Aorta (tissue), 5 donors: ENCODE measurements at regions not wholly inside any gene's neighbourhood (a gene's known extent, or its start where the extent isn't known, plus 50 kb on each side); places are given as distances from the start of the nearest gene placed in this dataset.
A peak's percentile ranks its signal among the peaks of the same experiment; 100 is the strongest.

ENCODE experiments used
- ATAC-seq: fragments of 200-7000 bp; cut with Tn5 transposase; one replicate; pipeline ENCODE4 v1.9.1; 2022; ENCODE audit warnings: moderate library complexity; ENCODE audit not compliant: low FRiP score
- DNase-seq, 2 donors: peaks; one replicate each; pipeline ENCODE4 v3.0.0-alpha.2; 2020
- H3K27ac ChIP-seq, 2 donors: one replicate each; pipeline ENCODE4 v1.5.1; 2013; ENCODE audit warnings: low read length in 2 of 2, mild to moderate bottlenecking in 2 of 2, moderate library complexity in 2 of 2, control low read depth in 1 of 2, inconsistent platforms in 1 of 2, low read depth in 1 of 2
- H3K27me3 ChIP-seq, 2 donors: one replicate each; pipeline ENCODE4 v1.6.1; 2013; ENCODE audit warnings: control low read depth in 1 of 2, low read length in 1 of 2, mild to moderate bottlenecking in 1 of 2, moderate library complexity in 1 of 2; ENCODE audit not compliant: insufficient read depth in 2 of 2, control insufficient read depth in 1 of 2
- H3K36me3 ChIP-seq, 2 donors: one replicate each; pipeline ENCODE4 v1.6.1; 2013; ENCODE audit warnings: control low read depth in 1 of 2, low read length in 1 of 2, mild to moderate bottlenecking in 1 of 2; ENCODE audit not compliant: insufficient read depth in 2 of 2, control insufficient read depth in 1 of 2
- H3K4me1 ChIP-seq, 2 donors: one replicate each; pipeline ENCODE4 v1.6.1; 2013; ENCODE audit warnings: low read length in 2 of 2, control low read depth in 1 of 2, mild to moderate bottlenecking in 1 of 2, moderate library complexity in 1 of 2; ENCODE audit not compliant: insufficient read depth in 2 of 2, control insufficient read depth in 1 of 2
- H3K4me3 ChIP-seq, 2 donors: one replicate each; pipeline ENCODE4 v1.5.1; 2013; ENCODE audit warnings: low read length in 2 of 2, control low read depth in 1 of 2, mild to moderate bottlenecking in 1 of 2
- H3K9me3 ChIP-seq: one replicate; pipeline ENCODE4 v1.6.1; 2013; ENCODE audit warnings: mild to moderate bottlenecking, low read length; ENCODE audit not compliant: control insufficient read depth
- WGBS, 2 donors: extraction: QIAGEN DNeasy Blood & Tissue Kit; methylation state at CpG; one replicate each; pipeline ENCODE4 v1.1.7; 2013; 5-methylcytosine and 5-hydroxymethylcytosine counted together
- intact Hi-C, 2 donors: fragments of 100-400 bp; cut with DNase I; formaldehyde crosslinking; loops; one replicate each; pipeline versions ENCODE4 v1.14.2 to v1.15.0; 2022
- donor health status: healthy with polysubstance abuse.
- donor health status: Bipolar disorder and iron deficiency.
- donor health status: DM: no; HTN: no; CAD: no.
- donor health status: DM: no; HTN: no; CAD: no.
- donor health status: DM: yes; HTN: yes; CAD: no.

- Histone ChIP-seq H3K9me3 (peaks cover 2% of the 10 kb centered on the region), H3K27ac (no peak overlapping the region), H3K27me3 (no peaks in the 10 kb centered on the region), H3K36me3 (peaks cover 4% of the 10 kb centered on the region in 2 donors), H3K4me3 (no peak overlapping the region), H3K4me1 (peaks cover 0 to under 1% of the 10 kb centered on the region in 2 donors)
- no peak for DNase-seq
- ATAC-seq = no peak
- intact Hi-C loops = no loop called here
Measured at GRCh38 chr3:124306665-124307064, 314.7 kb upstream of the ROPN1 start.

GRCh38 chr3:124313621-124314020 lies 321.7 kb upstream of the ROPN1 start:
- peaks cover 3% of the 10 kb centered on the region in 2 donors for H3K4me1 ChIP-seq
- H3K4me3 ChIP-seq = no peak overlapping the region
- no peak for ATAC-seq
- H3K27me3 ChIP-seq = no peaks in the 10 kb centered on the region
- 96% methylated on average over 3 of the region's 3 CpGs for WGBS, 2 donors
- intact Hi-C loops = no loop called here
- H3K27ac ChIP-seq = no peak overlapping the region
- peaks cover 0 to 6% of the 10 kb centered on the region in 2 donors for H3K36me3 ChIP-seq
- H3K9me3 ChIP-seq = no peaks in the 10 kb centered on the region
- no peak for DNase-seq

- no peaks in the 10 kb centered on the region for H3K9me3 ChIP-seq
- H3K36me3 ChIP-seq = peaks cover 0 to 6% of the 10 kb centered on the region in 2 donors
- no peaks in the 10 kb centered on the region for H3K27me3 ChIP-seq
- H3K4me3 ChIP-seq = no peak overlapping the region
- intact Hi-C loops = no loop called here
- DNase-seq = peak in 1 of 2 donors; percentile 73
- peak; percentile 77 for ATAC-seq
- peaks cover 3% of the 10 kb centered on the region in 2 donors for H3K4me1 ChIP-seq
- 62 to 63% methylated on average over 9 of the region's 9 CpGs for WGBS, 2 donors
- H3K27ac ChIP-seq = peak overlapping the region in 1 of 2 donors; percentile 52
Measured at GRCh38 chr3:124315215-124316033, 323.5 kb upstream of the ROPN1 start.

- Histone ChIP-seq H3K4me1 (peaks cover 3% of the 10 kb centered on the region in 2 donors), H3K27me3 (no peaks in the 10 kb centered on the region), H3K36me3 (peaks cover 0 to 6% of the 10 kb centered on the region in 2 donors), H3K4me3 (no peak overlapping the region), H3K27ac (no peak overlapping the region), H3K9me3 (no peaks in the 10 kb centered on the region)
- ATAC-seq = no peak
- DNase-seq = no peak
- WGBS, 2 donors = 90 to 91% methylated on average over 5 of the region's 5 CpGs
- intact Hi-C loops = no loop called here
Measured at GRCh38 chr3:124316034-124316287, 324.0 kb upstream of the ROPN1 start.

GRCh38 chr3:124318014-124318413 lies 326.1 kb upstream of the ROPN1 start:
- 37 to 40% methylated on average over 3 of the region's 3 CpGs for WGBS, 2 donors
- Histone ChIP-seq H3K36me3 (peaks cover 0 to 6% of the 10 kb centered on the region in 2 donors), H3K27me3 (no peaks in the 10 kb centered on the region), H3K4me1 (peaks cover 3% of the 10 kb centered on the region in 2 donors), H3K4me3 (no peak overlapping the region), H3K27ac (peak overlapping the region; percentile 4 to 9), H3K9me3 (no peaks in the 10 kb centered on the region)
- intact Hi-C loops = no loop called here
- DNase-seq (no peak), ATAC-seq (no peak)

- intact Hi-C loops = no loop called here
- H3K4me3 ChIP-seq = no peak overlapping the region
- no peaks in the 10 kb centered on the region for H3K27me3 ChIP-seq
- DNase-seq = no peak
- WGBS, 2 donors = 59% methylated on average over 3 of the region's 3 CpGs
- peaks cover 0 to 4% of the 10 kb centered on the region in 2 donors for H3K4me1 ChIP-seq
- H3K36me3 ChIP-seq = no peaks in the 10 kb centered on the region
- H3K9me3 ChIP-seq = no peaks in the 10 kb centered on the region
- ATAC-seq = no peak
- H3K27ac ChIP-seq = no peak overlapping the region
Measured at GRCh38 chr3:124318656-124319055, 326.7 kb upstream of the ROPN1 start.

- Histone ChIP-seq H3K27ac (no peak overlapping the region), H3K27me3 (no peaks in the 10 kb centered on the region), H3K9me3 (no peaks in the 10 kb centered on the region), H3K4me1 (peaks cover 0 to 5% of the 10 kb centered on the region in 2 donors), H3K36me3 (no peaks in the 10 kb centered on the region), H3K4me3 (no peak overlapping the region)
- DNase-seq = no peak
- intact Hi-C loops = no loop called here
- no peak for ATAC-seq
Measured at GRCh38 chr3:124320976-124321375, 329.1 kb upstream of the ROPN1 start.

- no peaks in the 10 kb centered on the region for H3K9me3 ChIP-seq
- peak overlapping the region in 1 of 2 donors; percentile 19 for H3K27ac ChIP-seq
- H3K4me1 ChIP-seq = peaks cover 0 to 3% of the 10 kb centered on the region in 2 donors
- intact Hi-C loops = no loop called here
- H3K4me3 ChIP-seq = no peak overlapping the region
- ATAC-seq = no peak
- WGBS, 2 donors = 52 to 55% methylated on average over 3 of the region's 3 CpGs
- no peaks in the 10 kb centered on the region for H3K27me3 ChIP-seq
- no peak for DNase-seq
- H3K36me3 ChIP-seq = no peaks in the 10 kb centered on the region
Measured at GRCh38 chr3:124322309-124322880, 330.5 kb upstream of the ROPN1 start.

GRCh38 chr3:124322966-124323365 lies 331.0 kb upstream of the ROPN1 start:
- Histone ChIP-seq H3K4me1 (peaks cover 3 to 4% of the 10 kb centered on the region in 2 donors), H3K4me3 (no peak overlapping the region), H3K27me3 (no peaks in the 10 kb centered on the region), H3K9me3 (no peaks in the 10 kb centered on the region), H3K27ac (peak overlapping the region in 1 of 2 donors; percentile 65), H3K36me3 (no peaks in the 10 kb centered on the region)
- intact Hi-C loops = no loop called here
- DNase-seq (no peak), ATAC-seq (no peak)
- 85 to 87% methylated on average over 4 of the region's 4 CpGs for WGBS, 2 donors
